A549 (cell line): ENCODE measurements at regions not wholly inside any gene's neighbourhood (a gene's known extent, or its start where the extent isn't known, plus 50 kb on each side); places are given as distances from the start of the nearest gene placed in this dataset.

Experiments
- ATAC-seq, 2 experiments: fragments of 200-7000 bp in 1 of 2; fragments of >200 bp in 1 of 2; cut with Nextera tagmentation in 1 of 2; cut with Tn5 transposase in 1 of 2; 3 replicates each; pipeline versions ENCODE4 v1.8.0 to v1.9.1; 2018 to 2020; ENCODE audit warnings: mild to moderate bottlenecking in 1 of 2, moderate library complexity in 1 of 2
- CTCF ChIA-PET: fragments of 300-600 bp; sonication (Branson Sonifier 250); formaldehyde crosslinking; extraction: SDS; loops from one replicate; lab custom pipeline; 2021; ENCODE audit warnings: antibody characterized with exemption, inconsistent platforms; lab: Yijun Ruan, JAX
- POLR2A ChIA-PET: fragments of 350-600 bp; formaldehyde crosslinking; extraction: SDS; loops from one replicate; lab custom pipeline; 2021; ENCODE audit warnings: antibody characterized with exemption, inconsistent platforms; lab: Yijun Ruan, JAX
- DNase-seq, 2 experiments: peaks; one replicate each; pipeline versions ENCODE4 v3.0.0 to v3.0.0-alpha.2; 2011 to 2016; ENCODE audit warnings: low read depth in 1 of 2, low spot score in 1 of 2
- FAIRE-seq: peaks from 2 replicates; lab custom pipeline; 2011; peaks lifted over from hg19 to GRCh38; lab: Jason Lieb, UNC
- H3K27ac ChIP-seq, 2 experiments: fragments of >200 bp; sonication (Bioruptor Twin); formaldehyde crosslinking; 3 replicates each; pipeline ENCODE4 v1.5.1; 2016 to 2017
- H3K4me1 ChIP-seq: fragments of >200 bp; sonication (Bioruptor Twin); formaldehyde crosslinking; 3 replicates; pipeline ENCODE4 v1.6.1; 2016
- H3K4me2 ChIP-seq: fragments of >200 bp; sonication (Bioruptor Twin); formaldehyde crosslinking; 3 replicates; pipeline ENCODE4 v1.6.1; 2016
- H3K4me3 ChIP-seq: fragments of >200 bp; sonication (Bioruptor Twin); formaldehyde crosslinking; 3 replicates; pipeline ENCODE4 v1.5.1; 2016
- H3K9me3 ChIP-seq: fragments of >200 bp; sonication (Bioruptor Twin); formaldehyde crosslinking; 3 replicates; pipeline ENCODE4 v1.6.1; 2016
- BHLHE40 ChIP-seq: IDR thresholded peaks from 2 replicates; pipeline ENCODE4 v1.6.1; 2012; ENCODE audit warnings: low read depth, low read length, inconsistent platforms
- CBX8 ChIP-seq: fragments of 200-600 bp; sonication (generic); IDR thresholded peaks from 2 replicates; pipeline ENCODE4 v1.6.1; 2016
- CEBPB ChIP-seq, 2 experiments: fragments of >200 bp in 1 of 2; sonication (Bioruptor Twin) in 1 of 2; formaldehyde crosslinking in 1 of 2; IDR thresholded peaks; 2 replicates each; pipeline ENCODE4 v1.6.1; 2012 to 2016
- EHMT2 ChIP-seq: fragments of 200-600 bp; sonication (generic); IDR thresholded peaks from 2 replicates; pipeline ENCODE4 v1.6.1; 2016; ENCODE audit warnings: antibody characterized with exemption, low read depth, mild to moderate bottlenecking, moderate library complexity
- ELK1 ChIP-seq: fragments of 150-350 bp; IDR thresholded peaks from 2 replicates; pipeline ENCODE4 v1.6.1; 2014; ENCODE audit warnings: low read depth, mild to moderate bottlenecking, low read length
- FOSL2 ChIP-seq, 2 experiments: fragments of 450-650 bp in 1 of 2; fragments of >200 bp in 1 of 2; sonication (Bioruptor Twin) in 1 of 2; formaldehyde crosslinking; IDR thresholded peaks; 2 replicates each; pipeline versions ENCODE4 v1.5.0 to v1.6.1; 2016 to 2020; ENCODE audit warnings: mild to moderate bottlenecking in 1 of 2, moderate library complexity in 1 of 2
- HES2 ChIP-seq: fragments of >200 bp; sonication (Bioruptor Twin); formaldehyde crosslinking; IDR thresholded peaks from 2 replicates; pipeline ENCODE4 v1.6.1; 2016
- HEYL ChIP-seq: fragments of 250-450 bp; sonication (Bioruptor Pico); IDR thresholded peaks from 2 replicates; pipeline ENCODE4 v1.8.0; 2021; ENCODE audit warnings: mild to moderate bottlenecking, moderate library complexity
- HOXB13 ChIP-seq: fragments of 250-450 bp; sonication (Bioruptor Pico); IDR thresholded peaks from 2 replicates; pipeline ENCODE4 v1.5.0; 2020; ENCODE audit warnings: low read depth, mild to moderate bottlenecking, moderate library complexity
- HOXB5 ChIP-seq: fragments of 250-450 bp; sonication (Bioruptor Pico); IDR thresholded peaks from 2 replicates; pipeline ENCODE4 v1.5.0; 2020; ENCODE audit warnings: mild to moderate bottlenecking, moderate library complexity
- JUNB ChIP-seq: fragments of >200 bp; sonication (Bioruptor Twin); formaldehyde crosslinking; IDR thresholded peaks from 2 replicates; pipeline ENCODE4 v1.6.1; 2016
- KDM5A ChIP-seq: fragments of 200-600 bp; sonication (generic); IDR thresholded peaks from 2 replicates; pipeline ENCODE4 v1.6.1; 2016; ENCODE audit warnings: antibody characterized with exemption, mild to moderate bottlenecking
- MAX ChIP-seq: IDR thresholded peaks from 2 replicates; pipeline ENCODE4 v1.6.1; 2012
- MYC ChIP-seq: IDR thresholded peaks from 2 replicates; pipeline ENCODE4 v1.6.1; 2012; ENCODE audit warnings: mild to moderate bottlenecking, inconsistent platforms, low read length, improper control_type of control experiment, borderline replicate concordance
- NPAS2 ChIP-seq: fragments of 250-450 bp; sonication (Bioruptor Pico); IDR thresholded peaks from 2 replicates; pipeline ENCODE4 v1.8.0; 2022; ENCODE audit warnings: mild to moderate bottlenecking, moderate library complexity, borderline replicate concordance
- NR3C1 ChIP-seq: fragments of >200 bp; sonication (Bioruptor Twin); formaldehyde crosslinking; IDR thresholded peaks from 3 replicates; pipeline ENCODE4 v1.6.1; 2017
- PBX3 ChIP-seq: IDR thresholded peaks from 2 replicates; pipeline ENCODE4 v1.6.1; 2012
- POLR2A ChIP-seq: IDR thresholded peaks from 2 replicates; pipeline ENCODE4 v1.6.1; 2012; ENCODE audit warnings: mild to moderate bottlenecking, low read length
- POLR2AphosphoS2 ChIP-seq: conservative IDR thresholded peaks from 2 replicates; pipeline ENCODE4 v1.6.1; 2012; ENCODE audit warnings: low read length, improper control_type of control experiment, inconsistent platforms
- RARB ChIP-seq: fragments of 250-450 bp; sonication (Bioruptor Pico); IDR thresholded peaks from 2 replicates; pipeline ENCODE4 v1.8.0; 2021; ENCODE audit warnings: mild to moderate bottlenecking, moderate library complexity
- SMC3 ChIP-seq: fragments of >200 bp; sonication (Bioruptor Twin); formaldehyde crosslinking; IDR thresholded peaks from 3 replicates; pipeline ENCODE4 v1.6.1; 2018; ENCODE audit warnings: inconsistent platforms
- TP53 ChIP-seq: fragments of 250-450 bp; sonication (Bioruptor Pico); IDR thresholded peaks from 2 replicates; pipeline ENCODE4 v1.5.0; 2021; ENCODE audit warnings: mild to moderate bottlenecking, moderate library complexity
- ZNF302 ChIP-seq: fragments of 250-450 bp; sonication (Bioruptor Pico); IDR thresholded peaks from 2 replicates; pipeline ENCODE4 v1.9.0; 2021; ENCODE audit warnings: inconsistent platforms, mild to moderate bottlenecking, moderate library complexity
- WGBS: methylation state at CpG from one replicate; pipeline ENCODE4 v1.1.6; 2017; ENCODE audit errors: missing lambda C conversion rate; 5-methylcytosine and 5-hydroxymethylcytosine counted together

- 5% methylated on average over 6 of the region's 6 CpGs for WGBS
- no peak overlapping the region for H3K27ac ChIP-seq
- FAIRE-seq: no peak
- no peak for ATAC-seq
- H3K4me2 ChIP-seq: no peak overlapping the region
- no peaks in the 10 kb centered on the region; the same call in 2 of the 3 replicates for H3K9me3 ChIP-seq
- no peak overlapping the region for H3K4me3 ChIP-seq
- no peak for DNase-seq
- no peaks in the 10 kb centered on the region for H3K4me1 ChIP-seq
- POLR2A ChIA-PET: no interaction called here
- no peak for TF ChIP-seq HES2
- TF ChIP-seq ZNF302 (CRISPR knock-in tag): no peak
- TF ChIP-seq JUNB: no peak
- TF ChIP-seq KDM5A: no peak
- TF ChIP-seq POLR2AphosphoS2: no peak
- no peak for TF ChIP-seq EHMT2
- no peak for TF ChIP-seq ELK1
- no peak for TF ChIP-seq SMC3
- no peak for TF ChIP-seq NR3C1
- TF ChIP-seq TP53 (CRISPR knock-in tag): no peak
- no peak for TF ChIP-seq HOXB13 (CRISPR knock-in tag)
- TF ChIP-seq RARB (CRISPR knock-in tag): no peak
- no peak for TF ChIP-seq CEBPB (IDR thresholded peaks at IDR 0.05)
- TF ChIP-seq, all 56 proteins: peak for 0
- CTCF ChIA-PET: interaction anchor here (1.4 kb wide), 1 partner anchor 10 kb away, joined by 3 read pairs; no protein-coding TSS in a partner anchor
Measured at GRCh38 chr5:1974081-1974480, 91.4 kb upstream of the IRX4 start.

- Histone ChIP-seq H3K4me1 (no peaks in the 10 kb centered on the region), H3K4me2 (no peak overlapping the region), H3K27ac (no peak overlapping the region), H3K9me3 (no peaks in the 10 kb centered on the region; the same call in 2 of the 3 replicates), H3K4me3 (no peak overlapping the region)
- ChIA-PET POLR2A (no interaction called here), CTCF (interaction anchor here (0.9 kb wide), 1 partner anchor 34 kb away, joined by 3 read pairs; no protein-coding TSS in a partner anchor)
- WGBS: 38% methylated on average over 21 of the region's 21 CpGs
- FAIRE-seq (no peak), DNase-seq (no peak), ATAC-seq (no peak)
- TF ChIP-seq CEBPB (IDR thresholded peaks at IDR 0.05) (no peak), EHMT2 (no peak), PBX3 (no peak), NPAS2 (no peak), MYC (no peak), HOXB13 (CRISPR knock-in tag) (no peak), HEYL (CRISPR knock-in tag) (no peak), BHLHE40 (no peak), ELK1 (no peak), POLR2A (no peak), CBX8 (no peak), HOXB5 (CRISPR knock-in tag) (no peak), FOSL2 (IDR thresholded peaks at IDR 0.05) (no peak), FOSL2 (CRISPR knock-in tag; IDR thresholded peaks at IDR 0.05) (no peak), MAX (no peak)
Measured at GRCh38 chr5:1973391-1974013, 90.8 kb upstream of the IRX4 start.
